ENCODE measurements at regions not wholly inside any gene's neighbourhood (a gene's known extent, or its start where the extent isn't known, plus 50 kb on each side); places are given as distances from the start of the nearest gene placed in this dataset.

DNA sequence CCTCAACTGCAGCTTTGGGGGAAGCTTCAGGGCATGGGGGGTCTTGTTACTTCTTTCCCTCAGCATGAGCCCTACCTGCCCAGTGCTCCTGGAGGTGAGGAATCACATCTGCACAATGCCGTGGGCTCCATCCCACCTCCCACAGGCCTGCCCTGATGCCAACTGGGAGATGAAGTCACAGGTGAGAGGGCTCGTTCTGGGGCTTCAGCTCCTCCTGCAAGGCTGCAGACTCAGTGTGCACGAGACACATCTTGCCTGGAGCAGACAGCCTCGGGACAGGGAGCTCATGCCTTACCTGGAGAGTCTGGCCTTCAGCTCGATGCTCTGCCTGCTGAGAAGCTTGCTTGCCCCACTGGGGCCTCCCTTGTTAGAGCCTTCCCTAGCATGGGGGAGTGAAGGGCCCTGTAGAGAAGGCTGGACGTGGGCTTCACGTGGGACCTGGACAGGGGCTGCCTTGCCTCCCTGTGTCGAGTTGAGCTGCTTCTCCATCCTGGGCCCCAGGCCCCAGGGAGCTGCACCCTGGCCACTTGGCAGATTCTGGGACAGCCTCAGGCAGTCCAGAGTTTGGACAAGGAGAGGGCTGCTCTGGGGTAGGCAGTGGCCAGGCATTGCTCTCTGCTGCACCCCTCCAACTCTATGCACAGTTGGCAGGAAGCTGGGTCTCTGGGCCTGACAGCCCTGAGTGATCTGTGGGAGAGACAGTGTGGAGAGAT is 171.4 kb downstream of the KIF26A start:
- H3K4me1 ChIP-seq (ENCODE audit: control insufficient read depth, insufficient read depth, low read length): no peaks in the 10 kb centered on the region
- H3K36me3 ChIP-seq (ENCODE audit: control insufficient read depth, insufficient read depth, low read length): no peaks in the 10 kb centered on the region
- H3K9ac ChIP-seq (ENCODE audit: low read length): no peak overlapping the region
- no peak overlapping the region for H3K27ac ChIP-seq (ENCODE audit: low read depth, low read length)
- no peak overlapping the region for H3K4me3 ChIP-seq (ENCODE audit: low read length)
- H3K27me3 ChIP-seq (ENCODE audit: control insufficient read depth, insufficient read depth, low read length): no peaks in the 10 kb centered on the region

DNA sequence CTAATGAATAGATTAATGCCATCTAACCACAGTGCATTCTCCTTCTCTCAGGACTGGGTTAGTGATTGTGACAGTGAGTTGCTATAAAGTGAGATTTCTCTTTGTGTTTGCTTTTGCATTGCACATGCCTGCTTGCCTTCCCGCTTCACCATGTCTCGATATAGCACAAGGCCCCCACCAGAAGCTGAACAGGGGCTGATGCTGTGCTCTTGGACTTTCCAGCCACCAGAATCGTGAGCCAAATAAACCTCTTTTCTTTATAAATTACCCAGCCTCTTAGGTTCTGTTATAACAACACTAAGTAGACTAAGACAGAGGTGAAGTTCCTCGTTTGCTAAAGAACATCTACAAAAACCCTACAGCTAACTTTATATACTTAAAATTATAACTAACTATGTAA is 173.0 kb downstream of the KIF26A start:
- H3K36me3 ChIP-seq (ENCODE audit: control insufficient read depth, insufficient read depth, low read length): no peaks in the 10 kb centered on the region
- no peak overlapping the region for H3K9ac ChIP-seq (ENCODE audit: low read length)
- H3K27me3 ChIP-seq (ENCODE audit: control insufficient read depth, insufficient read depth, low read length): no peaks in the 10 kb centered on the region
- no peak overlapping the region for H3K4me3 ChIP-seq (ENCODE audit: low read length)
- no peak overlapping the region for H3K27ac ChIP-seq (ENCODE audit: low read depth, low read length)
- H3K4me1 ChIP-seq (ENCODE audit: control insufficient read depth, insufficient read depth, low read length): no peaks in the 10 kb centered on the region

DNA sequence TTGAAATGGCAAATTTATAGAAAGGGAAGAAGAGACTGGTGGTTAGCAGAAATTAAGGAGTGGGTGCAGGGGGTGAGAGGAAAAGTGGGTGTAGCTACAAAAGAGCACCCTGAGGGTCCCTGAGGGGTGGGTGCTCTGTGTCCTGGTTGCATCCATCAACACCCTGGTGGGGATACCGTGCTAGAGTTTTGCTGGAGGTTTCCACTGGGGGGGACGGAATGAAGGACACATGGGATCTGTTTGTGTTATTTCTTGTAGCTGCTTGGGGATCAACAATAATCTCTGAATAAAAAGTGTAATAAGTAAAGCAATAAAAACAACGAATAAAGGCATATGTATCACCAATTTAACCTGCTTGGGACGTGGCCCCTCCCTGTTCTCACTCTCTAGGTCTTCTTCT is 175.3 kb downstream of the KIF26A start:
- H3K27me3 ChIP-seq (ENCODE audit: control insufficient read depth, insufficient read depth, low read length): no peaks in the 10 kb centered on the region
- H3K27ac ChIP-seq (ENCODE audit: low read depth, low read length): no peak overlapping the region
- no peak overlapping the region for H3K9ac ChIP-seq (ENCODE audit: low read length)
- H3K4me3 ChIP-seq (ENCODE audit: low read length): no peak overlapping the region
- no peaks in the 10 kb centered on the region for H3K4me1 ChIP-seq (ENCODE audit: control insufficient read depth, insufficient read depth, low read length)
- no peaks in the 10 kb centered on the region for H3K36me3 ChIP-seq (ENCODE audit: control insufficient read depth, insufficient read depth, low read length)

DNA sequence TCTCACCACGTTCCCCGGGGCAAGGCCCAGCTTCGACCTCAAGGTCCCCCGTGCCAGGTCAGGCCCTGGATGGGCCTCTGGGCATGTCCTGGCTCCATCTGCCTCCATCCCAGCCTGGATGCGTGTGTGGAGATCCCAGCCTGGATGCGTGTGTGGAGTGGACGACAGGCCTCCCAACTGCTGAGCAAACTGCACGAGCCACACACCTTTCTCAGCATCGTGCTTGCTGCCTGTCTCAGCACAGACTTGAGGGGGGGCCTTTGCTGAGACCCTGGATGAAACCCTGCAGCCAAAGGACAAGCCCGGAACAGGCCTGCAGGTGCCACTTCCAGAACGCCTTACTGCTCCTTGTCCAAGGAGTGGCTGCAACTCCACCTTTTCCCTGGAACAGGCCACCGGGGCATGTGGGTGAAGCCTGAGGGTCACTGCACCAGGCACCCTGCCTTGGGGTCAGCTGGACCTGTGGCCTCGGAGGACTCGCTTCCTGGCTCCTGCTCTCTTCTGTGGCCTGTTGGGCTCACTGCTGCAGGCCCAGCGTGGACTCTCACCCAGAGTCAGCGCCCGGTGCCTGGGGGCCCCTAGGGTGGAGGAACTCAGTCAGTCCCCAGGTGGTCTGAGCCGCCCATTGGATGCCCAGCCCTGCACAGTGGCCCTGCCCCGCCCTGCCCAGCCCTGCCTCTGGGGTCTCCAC is 176.0 kb downstream of the KIF26A start:
- H3K9ac ChIP-seq (ENCODE audit: low read length): no peak overlapping the region
- H3K4me3 ChIP-seq (ENCODE audit: low read length): no peak overlapping the region
- no peaks in the 10 kb centered on the region for H3K4me1 ChIP-seq (ENCODE audit: control insufficient read depth, insufficient read depth, low read length)
- no peaks in the 10 kb centered on the region for H3K27me3 ChIP-seq (ENCODE audit: control insufficient read depth, insufficient read depth, low read length)
- H3K36me3 ChIP-seq (ENCODE audit: control insufficient read depth, insufficient read depth, low read length): no peaks in the 10 kb centered on the region
- H3K27ac ChIP-seq (ENCODE audit: low read depth, low read length): no peak overlapping the region

DNA sequence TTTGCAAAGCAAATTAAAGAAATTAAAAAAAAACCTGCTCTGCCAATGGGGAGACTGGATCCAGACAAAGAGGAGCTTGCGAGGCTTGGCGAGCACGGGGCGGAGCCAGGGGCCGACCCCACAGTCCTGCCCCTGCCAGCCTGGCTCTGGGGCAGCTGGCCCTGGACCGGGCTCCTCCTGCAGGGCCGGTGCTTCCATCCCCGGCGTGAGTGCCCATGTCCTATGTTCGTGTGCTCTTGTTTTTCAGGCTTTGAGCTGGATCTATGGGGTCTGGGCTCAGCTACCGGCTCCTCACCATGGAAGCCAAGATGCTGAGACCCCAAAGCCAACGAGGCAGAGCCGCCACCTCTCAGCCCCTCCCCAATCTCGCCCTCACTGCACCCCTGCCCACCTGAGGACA is 176.8 kb downstream of the KIF26A start:
- no peak overlapping the region for H3K9ac ChIP-seq (ENCODE audit: low read length)
- no peaks in the 10 kb centered on the region for H3K4me1 ChIP-seq (ENCODE audit: control insufficient read depth, insufficient read depth, low read length)
- H3K36me3 ChIP-seq (ENCODE audit: control insufficient read depth, insufficient read depth, low read length): no peaks in the 10 kb centered on the region
- H3K4me3 ChIP-seq (ENCODE audit: low read length): no peak overlapping the region
- H3K27me3 ChIP-seq (ENCODE audit: control insufficient read depth, insufficient read depth, low read length): no peaks in the 10 kb centered on the region
- H3K27ac ChIP-seq (ENCODE audit: low read depth, low read length): no peak overlapping the region

DNA sequence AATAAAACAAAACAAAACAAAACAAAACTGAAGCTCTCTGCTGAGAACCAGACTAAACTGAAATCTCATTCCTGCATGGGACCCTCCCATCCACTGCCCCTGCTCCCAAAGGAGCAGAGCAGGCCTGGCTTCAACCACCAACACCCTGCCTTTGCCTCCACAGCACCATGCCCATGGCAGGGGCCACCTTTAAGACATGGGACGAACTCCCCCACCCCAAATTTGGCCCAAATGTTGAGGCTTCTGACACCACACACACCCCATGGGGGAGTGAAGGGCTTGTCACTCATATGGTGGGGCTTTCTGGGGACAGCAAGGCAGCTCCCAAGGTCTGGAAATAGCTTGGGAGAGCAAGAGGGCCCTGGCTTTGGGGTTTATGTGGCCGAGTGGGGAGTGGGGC is 177.2 kb downstream of the KIF26A start:
- Histone ChIP-seq H3K4me1 (ENCODE audit: control insufficient read depth, insufficient read depth, low read length) (no peaks in the 10 kb centered on the region), H3K9ac (ENCODE audit: low read length) (no peak overlapping the region), H3K27ac (ENCODE audit: low read depth, low read length) (no peak overlapping the region), H3K27me3 (ENCODE audit: control insufficient read depth, insufficient read depth, low read length) (no peaks in the 10 kb centered on the region), H3K4me3 (ENCODE audit: low read length) (no peak overlapping the region), H3K36me3 (ENCODE audit: control insufficient read depth, insufficient read depth, low read length) (no peaks in the 10 kb centered on the region)

DNA sequence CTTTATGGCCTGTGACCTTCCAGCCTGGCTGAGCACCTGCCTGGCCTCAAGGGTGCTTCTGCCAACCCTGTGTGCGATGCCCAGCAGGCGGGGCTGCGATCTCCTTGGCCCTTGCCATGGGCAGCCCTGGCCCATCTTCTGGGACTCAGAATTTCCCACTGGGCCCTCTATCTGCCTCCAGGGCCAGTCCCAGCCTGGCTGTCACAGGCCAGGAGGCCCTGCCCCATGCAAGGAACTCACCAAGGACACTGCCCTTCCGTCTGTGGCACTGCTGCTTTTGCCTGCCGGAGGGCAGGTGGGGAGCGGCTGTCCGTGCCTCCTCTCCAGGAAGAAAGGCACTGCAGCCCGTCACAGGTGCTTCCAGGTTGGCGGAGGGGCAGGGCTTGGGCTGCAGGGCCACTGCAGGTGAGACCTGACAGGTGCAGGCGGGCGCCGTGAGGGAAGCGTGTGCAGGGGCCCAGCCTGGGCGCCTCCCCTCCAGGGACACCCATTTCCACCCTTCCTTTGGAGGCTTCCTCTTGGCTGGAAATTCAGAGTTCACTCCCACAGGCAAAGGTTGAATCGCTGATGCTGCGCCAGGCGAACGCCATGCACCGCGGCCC is 177.8 kb downstream of the KIF26A start:
- H3K27me3 ChIP-seq (ENCODE audit: control insufficient read depth, insufficient read depth, low read length): no peaks in the 10 kb centered on the region
- no peak overlapping the region for H3K4me3 ChIP-seq (ENCODE audit: low read length)
- no peak overlapping the region for H3K9ac ChIP-seq (ENCODE audit: low read length)
- no peaks in the 10 kb centered on the region for H3K4me1 ChIP-seq (ENCODE audit: control insufficient read depth, insufficient read depth, low read length)
- no peaks in the 10 kb centered on the region for H3K36me3 ChIP-seq (ENCODE audit: control insufficient read depth, insufficient read depth, low read length)
- H3K27ac ChIP-seq (ENCODE audit: low read depth, low read length): no peak overlapping the region

DNA sequence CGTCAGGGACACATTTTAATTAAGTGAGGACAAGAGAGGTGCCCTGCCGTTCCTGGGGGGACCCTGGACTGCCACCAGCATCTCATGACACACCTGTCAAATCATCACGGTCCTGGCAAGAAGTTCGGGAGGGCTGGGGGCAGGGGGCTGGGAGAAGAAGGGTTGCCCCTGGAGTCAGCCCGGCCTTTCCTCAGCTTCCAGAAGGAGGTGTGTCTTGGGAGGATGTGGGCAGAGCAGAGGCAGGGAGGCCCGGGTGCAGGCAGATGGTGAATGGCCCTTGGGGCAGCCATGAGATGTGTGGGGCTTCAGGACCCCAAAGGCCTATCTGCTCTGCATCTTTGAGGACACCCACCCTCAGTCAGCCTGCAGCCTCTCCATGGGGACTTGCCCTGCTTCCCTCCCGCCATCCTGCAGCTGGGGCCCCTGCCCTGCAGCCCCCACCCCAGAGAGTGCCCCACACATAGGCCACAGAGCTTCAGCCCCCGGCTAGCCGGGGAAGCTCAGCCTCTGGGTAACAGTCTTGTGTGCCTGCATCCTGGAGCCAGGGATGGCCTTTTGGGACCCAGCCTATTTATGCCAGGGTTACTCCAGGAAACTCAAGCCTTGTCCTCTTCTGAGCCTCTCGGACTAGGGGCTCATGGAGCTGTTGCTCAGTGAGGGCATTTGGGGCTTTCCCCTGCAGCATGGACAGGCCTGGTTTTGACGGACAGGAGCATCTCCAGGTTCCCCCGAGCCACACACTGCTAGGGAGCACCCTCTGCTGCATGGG is 178.5 kb downstream of the KIF26A start:
- Histone ChIP-seq H3K27me3 (ENCODE audit: control insufficient read depth, insufficient read depth, low read length) (no peaks in the 10 kb centered on the region), H3K36me3 (ENCODE audit: control insufficient read depth, insufficient read depth, low read length) (no peaks in the 10 kb centered on the region), H3K4me1 (ENCODE audit: control insufficient read depth, insufficient read depth, low read length) (no peaks in the 10 kb centered on the region), H3K9ac (ENCODE audit: low read length) (no peak overlapping the region), H3K27ac (ENCODE audit: low read depth, low read length) (no peak overlapping the region), H3K4me3 (ENCODE audit: low read length) (no peak overlapping the region)

DNA sequence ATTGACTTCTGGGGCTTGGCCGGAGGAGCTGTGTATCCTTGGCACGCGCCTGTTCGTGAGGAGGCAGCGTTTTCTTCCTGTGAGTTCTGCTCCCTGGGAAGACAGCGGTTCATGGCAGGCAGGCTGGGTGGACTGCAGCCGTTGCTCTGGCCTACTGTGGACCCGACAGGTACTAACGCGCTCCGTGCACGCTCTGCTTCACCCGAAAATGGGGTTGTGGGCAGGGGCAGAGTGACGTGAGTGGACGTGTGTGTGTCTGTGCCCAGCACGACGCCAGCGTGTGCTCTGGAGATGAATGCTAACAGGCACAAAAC is 179.1 kb downstream of the KIF26A start:
- Histone ChIP-seq H3K36me3 (ENCODE audit: control insufficient read depth, insufficient read depth, low read length) (no peaks in the 10 kb centered on the region), H3K4me3 (ENCODE audit: low read length) (no peak overlapping the region), H3K9ac (ENCODE audit: low read length) (no peak overlapping the region), H3K4me1 (ENCODE audit: control insufficient read depth, insufficient read depth, low read length) (no peaks in the 10 kb centered on the region), H3K27me3 (ENCODE audit: control insufficient read depth, insufficient read depth, low read length) (no peaks in the 10 kb centered on the region), H3K27ac (ENCODE audit: low read depth, low read length) (no peak overlapping the region)

DNA sequence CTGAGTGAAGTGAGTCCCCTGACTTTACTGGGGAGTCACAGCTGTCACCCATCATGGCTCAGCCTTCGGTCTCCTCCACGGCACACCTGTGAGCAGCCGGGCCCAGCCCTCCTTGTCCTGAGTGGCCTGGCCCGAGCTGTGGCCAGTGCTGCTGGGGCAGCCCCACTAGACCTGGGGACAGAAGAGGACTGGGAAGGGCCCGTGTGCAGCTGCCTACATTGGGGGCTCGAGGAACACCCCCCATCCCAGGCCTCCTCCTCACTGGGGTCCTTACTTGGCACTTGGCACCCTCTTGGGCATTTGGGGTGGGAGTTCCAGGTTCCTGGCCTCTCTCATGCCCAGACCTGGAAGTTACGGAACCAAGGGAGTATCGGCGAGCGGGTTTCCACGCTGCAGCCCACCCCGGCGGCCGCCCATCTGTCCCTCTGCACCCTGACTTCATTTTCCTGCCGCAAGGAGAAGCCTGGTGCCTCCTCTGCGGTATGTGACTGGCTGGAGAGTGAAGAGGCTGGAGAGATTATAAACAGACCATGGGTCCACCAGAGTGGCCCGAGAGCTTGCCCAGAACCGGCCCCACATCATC is 179.7 kb downstream of the KIF26A start:
- Histone ChIP-seq H3K4me1 (ENCODE audit: control insufficient read depth, insufficient read depth, low read length) (no peaks in the 10 kb centered on the region), H3K4me3 (ENCODE audit: low read length) (no peak overlapping the region), H3K27me3 (ENCODE audit: control insufficient read depth, insufficient read depth, low read length) (peaks cover 3% of the 10 kb centered on the region), H3K27ac (ENCODE audit: low read depth, low read length) (no peak overlapping the region), H3K36me3 (ENCODE audit: control insufficient read depth, insufficient read depth, low read length) (no peaks in the 10 kb centered on the region), H3K9ac (ENCODE audit: low read length) (no peak overlapping the region)

DNA sequence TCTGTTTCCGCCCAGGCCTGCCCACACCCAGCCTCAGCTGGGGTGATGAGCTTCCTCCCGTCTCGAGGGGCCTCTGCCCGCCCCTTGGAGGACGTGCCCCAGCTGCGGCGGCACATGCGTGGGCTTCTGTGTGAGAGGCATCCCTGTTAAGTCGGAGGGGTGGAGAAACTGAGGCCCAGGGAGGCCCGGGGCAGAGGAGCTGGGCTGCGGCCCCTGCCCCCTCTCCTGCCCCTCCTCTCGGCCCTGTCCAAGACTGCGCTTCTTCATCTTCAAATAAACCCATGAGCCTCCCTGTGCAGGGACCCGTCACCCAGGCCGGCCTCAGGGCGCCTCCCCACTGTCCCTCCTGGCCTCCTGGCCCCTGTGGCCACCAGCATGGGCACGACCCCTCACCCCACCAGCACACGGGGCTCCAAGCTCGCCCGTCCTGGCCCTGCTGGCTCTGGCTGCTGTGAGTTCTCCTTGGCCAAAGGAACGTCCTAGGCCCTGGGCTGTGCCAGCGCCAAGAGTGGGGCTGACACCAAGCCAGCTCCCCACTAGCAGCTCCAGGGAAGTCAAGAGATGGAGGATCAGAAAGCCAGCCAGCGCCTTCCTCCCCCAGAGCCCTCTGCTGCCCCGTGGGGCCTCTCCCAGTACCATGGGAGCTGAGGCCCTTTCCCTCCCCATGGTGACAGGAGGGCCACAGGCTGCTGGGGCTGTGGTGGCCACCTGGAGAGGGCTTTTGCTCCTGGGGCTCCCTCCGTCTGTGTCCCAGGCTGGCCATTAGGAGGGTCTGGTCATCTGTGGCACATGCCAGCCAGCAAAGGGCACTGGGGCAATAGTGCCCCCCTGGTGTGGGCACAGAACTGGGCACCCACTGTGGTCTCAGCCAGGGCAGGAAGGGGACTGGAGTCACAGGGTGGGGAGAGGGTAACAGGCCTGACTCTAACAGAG is 180.4 kb downstream of the KIF26A start:
- Histone ChIP-seq H3K27me3 (ENCODE audit: control insufficient read depth, insufficient read depth, low read length) (peaks cover 6% of the 10 kb centered on the region), H3K27ac (ENCODE audit: low read depth, low read length) (no peak overlapping the region), H3K9ac (ENCODE audit: low read length) (no peak overlapping the region), H3K4me3 (ENCODE audit: low read length) (no peak overlapping the region), H3K4me1 (ENCODE audit: control insufficient read depth, insufficient read depth, low read length) (no peaks in the 10 kb centered on the region), H3K36me3 (ENCODE audit: control insufficient read depth, insufficient read depth, low read length) (no peaks in the 10 kb centered on the region)

All from rectal smooth muscle tissue (tissue), 1 donor.